ENCODE measurements at regions not wholly inside any gene's neighbourhood (a gene's known extent, or its start where the extent isn't known, plus 50 kb on each side); places are given as distances from the start of the nearest gene placed in this dataset.

- H3K79me2 ChIP-seq (ENCODE audit: insufficient read depth, low read length), result no peaks in the 10 kb centered on the region
- peaks cover 27% of the 10 kb centered on the region for H3K4me1 ChIP-seq (ENCODE audit: insufficient read depth, low read length)
- TF ChIP-seq, protein P1, sequence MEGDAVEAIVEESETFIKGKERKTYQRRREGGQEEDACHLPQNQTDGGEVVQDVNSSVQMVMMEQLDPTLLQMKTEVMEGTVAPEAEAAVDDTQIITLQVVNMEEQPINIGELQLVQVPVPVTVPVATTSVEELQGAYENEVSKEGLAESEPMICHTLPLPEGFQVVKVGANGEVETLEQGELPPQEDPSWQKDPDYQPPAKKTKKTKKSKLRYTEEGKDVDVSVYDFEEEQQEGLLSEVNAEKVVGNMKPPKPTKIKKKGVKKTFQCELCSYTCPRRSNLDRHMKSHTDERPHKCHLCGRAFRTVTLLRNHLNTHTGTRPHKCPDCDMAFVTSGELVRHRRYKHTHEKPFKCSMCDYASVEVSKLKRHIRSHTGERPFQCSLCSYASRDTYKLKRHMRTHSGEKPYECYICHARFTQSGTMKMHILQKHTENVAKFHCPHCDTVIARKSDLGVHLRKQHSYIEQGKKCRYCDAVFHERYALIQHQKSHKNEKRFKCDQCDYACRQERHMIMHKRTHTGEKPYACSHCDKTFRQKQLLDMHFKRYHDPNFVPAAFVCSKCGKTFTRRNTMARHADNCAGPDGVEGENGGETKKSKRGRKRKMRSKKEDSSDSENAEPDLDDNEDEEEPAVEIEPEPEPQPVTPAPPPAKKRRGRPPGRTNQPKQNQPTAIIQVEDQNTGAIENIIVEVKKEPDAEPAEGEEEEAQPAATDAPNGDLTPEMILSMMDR (IDR thresholded peaks at IDR 0.05; ENCODE audit: extremely low read depth, low read depth, low read length), result no peak
- H3K27ac ChIP-seq (ENCODE audit: low read depth, low read length), result peak overlapping the region; percentile 87
- H3K4me3 ChIP-seq (ENCODE audit: insufficient read depth, low read length), result peak overlapping the region; percentile 18
- H4K20me1 ChIP-seq (ENCODE audit: insufficient read depth, low read length), result no peaks in the 10 kb centered on the region
- no peaks in the 10 kb centered on the region for H3K36me3 ChIP-seq (ENCODE audit: insufficient read depth, low read length)
- H3K9me3 ChIP-seq (ENCODE audit: low read depth, low read length), result no peaks in the 10 kb centered on the region
- H3K27me3 ChIP-seq (ENCODE audit: insufficient read depth, low read length), result peaks cover 2% of the 10 kb centered on the region
- peak overlapping the region; percentile 46 for H3K4me2 ChIP-seq (ENCODE audit: insufficient read depth, low read length)
- H2AFZ ChIP-seq (ENCODE audit: low read length), result peak overlapping the region; percentile 56
- DNase-seq (ENCODE audit: insufficient read length, low spot score, missing footprints), result peak; percentile 64
Observed at GRCh38 chr11:88420165-88420791, 82.7 kb upstream of the CTSC start.

- no peak overlapping the region for H3K4me2 ChIP-seq (ENCODE audit: insufficient read depth, low read length)
- H2AFZ ChIP-seq (ENCODE audit: low read length), result no peak overlapping the region
- H3K4me3 ChIP-seq (ENCODE audit: insufficient read depth, low read length), result no peak overlapping the region
- TF ChIP-seq, protein P1 (IDR thresholded peaks at IDR 0.05; ENCODE audit: extremely low read depth, low read depth, low read length), result no peak
- H3K9me3 ChIP-seq (ENCODE audit: low read depth, low read length), result no peaks in the 10 kb centered on the region
- H4K20me1 ChIP-seq (ENCODE audit: insufficient read depth, low read length), result no peaks in the 10 kb centered on the region
- peaks cover 18% of the 10 kb centered on the region for H3K27me3 ChIP-seq (ENCODE audit: insufficient read depth, low read length)
- H3K27ac ChIP-seq (ENCODE audit: low read depth, low read length), result no peak overlapping the region
- H3K79me2 ChIP-seq (ENCODE audit: insufficient read depth, low read length), result no peaks in the 10 kb centered on the region
- peaks cover 38% of the 10 kb centered on the region for H3K4me1 ChIP-seq (ENCODE audit: insufficient read depth, low read length)
- no peaks in the 10 kb centered on the region for H3K36me3 ChIP-seq (ENCODE audit: insufficient read depth, low read length)
- DNase-seq (ENCODE audit: insufficient read length, low spot score, missing footprints), result no peak
Observed at GRCh38 chr11:88418508-88418907, 81.0 kb upstream of the CTSC start.

GRCh38 chr11:88415495-88415894, 78.0 kb upstream of the CTSC start:
- H3K9me3 ChIP-seq (ENCODE audit: low read depth, low read length), result no peaks in the 10 kb centered on the region
- no peaks in the 10 kb centered on the region for H3K36me3 ChIP-seq (ENCODE audit: insufficient read depth, low read length)
- H3K79me2 ChIP-seq (ENCODE audit: insufficient read depth, low read length), result no peaks in the 10 kb centered on the region
- no peak overlapping the region for H3K27ac ChIP-seq (ENCODE audit: low read depth, low read length)
- no peak overlapping the region for H3K4me3 ChIP-seq (ENCODE audit: insufficient read depth, low read length)
- no peak overlapping the region for H3K4me2 ChIP-seq (ENCODE audit: insufficient read depth, low read length)
- no peaks in the 10 kb centered on the region for H4K20me1 ChIP-seq (ENCODE audit: insufficient read depth, low read length)
- peaks cover 34% of the 10 kb centered on the region for H3K4me1 ChIP-seq (ENCODE audit: insufficient read depth, low read length)
- no peak for DNase-seq (ENCODE audit: insufficient read length, low spot score, missing footprints)
- no peak overlapping the region for H2AFZ ChIP-seq (ENCODE audit: low read length)
- H3K27me3 ChIP-seq (ENCODE audit: insufficient read depth, low read length), result peaks cover 21% of the 10 kb centered on the region
- TF ChIP-seq, protein P1 (IDR thresholded peaks at IDR 0.05; ENCODE audit: extremely low read depth, low read depth, low read length), result no peak

DNA sequence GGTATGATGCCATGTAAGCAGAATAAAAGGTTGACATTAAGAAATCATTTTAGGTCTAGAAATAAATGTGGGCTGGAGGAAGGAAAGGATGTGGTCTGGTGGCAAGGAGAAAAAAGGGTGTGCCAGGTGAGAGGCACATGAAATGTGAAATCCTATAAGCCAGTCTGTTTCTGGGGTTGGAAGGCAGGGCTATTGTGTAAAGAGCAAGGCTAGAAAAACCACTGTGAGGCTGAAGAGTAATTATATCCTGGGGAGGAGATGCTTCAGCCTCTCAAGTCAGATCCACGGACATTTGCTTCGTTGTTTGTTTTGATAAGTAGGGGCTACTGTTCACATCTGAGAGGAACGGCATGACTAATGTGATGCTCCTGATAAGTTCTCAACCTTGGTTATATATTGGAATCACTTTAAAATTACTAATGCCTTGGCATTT, 77.5 kb upstream of the CTSC start:
- Histone ChIP-seq H4K20me1 (ENCODE audit: insufficient read depth, low read length) (no peaks in the 10 kb centered on the region), H3K4me3 (ENCODE audit: insufficient read depth, low read length) (no peak overlapping the region), H3K9me3 (ENCODE audit: low read depth, low read length) (no peaks in the 10 kb centered on the region), H3K79me2 (ENCODE audit: insufficient read depth, low read length) (no peaks in the 10 kb centered on the region), H2AFZ (ENCODE audit: low read length) (no peak overlapping the region), H3K4me1 (ENCODE audit: insufficient read depth, low read length) (peaks cover 30% of the 10 kb centered on the region), H3K27ac (ENCODE audit: low read depth, low read length) (no peak overlapping the region), H3K27me3 (ENCODE audit: insufficient read depth, low read length) (peaks cover 25% of the 10 kb centered on the region), H3K4me2 (ENCODE audit: insufficient read depth, low read length) (no peak overlapping the region), H3K36me3 (ENCODE audit: insufficient read depth, low read length) (no peaks in the 10 kb centered on the region)
- DNase-seq (ENCODE audit: insufficient read length, low spot score, missing footprints), result peak; percentile 8
- TF ChIP-seq, protein P1 (IDR thresholded peaks at IDR 0.05; ENCODE audit: extremely low read depth, low read depth, low read length), result no peak

Data from osteoblast (primary cell).